H1 (cell line): ENCODE measurements at regions not wholly inside any gene's neighbourhood (a gene's known extent, or its start where the extent isn't known, plus 50 kb on each side); places are given as distances from the start of the nearest gene placed in this dataset.

Experiments
- EGR1 ChIP-seq: IDR thresholded peaks from 2 replicates; pipeline ENCODE4 v1.6.1; 2011; ENCODE audit warnings: low read depth, low read length, borderline replicate concordance
- KDM4A ChIP-seq: IDR thresholded peaks from one replicate; pipeline ENCODE4 v1.7.1; 2012; ENCODE audit warnings: low read depth, mild to moderate bottlenecking, moderate library complexity, low read length, inconsistent platforms; ENCODE audit not compliant: severe bottlenecking
- NRF1 ChIP-seq: IDR thresholded peaks from 2 replicates; pipeline ENCODE4 v1.6.1; 2011; ENCODE audit warnings: mild to moderate bottlenecking, low read depth, low read length, improper control_type of control experiment
- POLR2A ChIP-seq, 2 experiments: IDR thresholded peaks; 1 replicate in 1 of 2; 2 replicates in 1 of 2; pipeline ENCODE4 v1.6.1; 2011; ENCODE audit warnings: low read depth in 2 of 2, low read length in 2 of 2, mild to moderate bottlenecking in 2 of 2; ENCODE audit errors: control extremely low read depth in 1 of 2
- POLR2AphosphoS5 ChIP-seq: IDR thresholded peaks from 2 replicates; pipeline ENCODE4 v1.6.1; 2011; ENCODE audit warnings: low read depth, low read length
- RAD21 ChIP-seq, 2 experiments: IDR thresholded peaks in 1 of 2; conservative IDR thresholded peaks in 1 of 2; 2 replicates each; pipeline ENCODE4 v1.6.1; 2011; ENCODE audit warnings: low read depth in 2 of 2, low read length in 2 of 2, improper control_type of control experiment in 1 of 2, inconsistent platforms in 1 of 2, mild to moderate bottlenecking in 1 of 2, moderate library complexity in 1 of 2
- SIRT6 ChIP-seq: IDR thresholded peaks from one replicate; pipeline ENCODE4 v1.7.1; 2012; ENCODE audit warnings: low read length, inconsistent platforms
- SP2 ChIP-seq: IDR thresholded peaks from 2 replicates; pipeline ENCODE4 v1.6.1; 2012; ENCODE audit warnings: mild to moderate bottlenecking, low read length, inconsistent platforms
- SUZ12 ChIP-seq: fragments of 200-600 bp; sonication (generic); IDR thresholded peaks from 2 replicates; pipeline ENCODE4 v1.6.1; 2012; ENCODE audit warnings: mild to moderate bottlenecking, inconsistent platforms, low read length, moderate library complexity, mixed read lengths
- ZNF274 ChIP-seq: IDR thresholded peaks from 2 replicates; pipeline ENCODE4 v1.7.0; 2012; ENCODE audit warnings: low read length, borderline replicate concordance; ENCODE audit errors: extremely low read depth
- TF ChIP-seq, protein P1 (sequence below): IDR thresholded peaks from 2 replicates; pipeline ENCODE4 v1.6.1; 2012; ENCODE audit warnings: low read length, inconsistent platforms

DNA sequence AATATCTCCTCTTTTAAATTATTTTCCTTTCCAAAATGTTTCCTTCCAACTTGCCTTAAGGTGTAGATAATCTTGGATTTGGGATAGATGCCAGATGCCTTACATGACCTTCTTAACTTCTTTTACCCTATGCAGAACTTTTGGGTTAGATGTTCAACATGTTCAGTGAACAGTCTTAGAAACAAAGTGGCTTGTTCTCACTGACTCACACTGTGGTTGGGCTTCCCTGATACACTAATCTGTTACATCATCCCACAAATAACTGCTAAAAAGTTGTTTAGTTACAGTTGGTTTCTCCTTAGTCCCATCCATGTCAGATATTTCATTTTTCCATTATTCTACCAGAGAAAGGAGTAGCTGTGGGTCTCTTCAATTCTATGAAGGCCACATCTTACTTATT, 2638.2 kb downstream of the PCDH9 start (continued):
- TF ChIP-seq POLR2AphosphoS5: no peak
- no peak for TF ChIP-seq KDM4A
- no peak for TF ChIP-seq NRF1
- no peak for TF ChIP-seq POLR2A (IDR thresholded peaks at IDR 0.05; ENCODE audit: control extremely low read depth in 1 of 2, low read depth in 2 of 2, low read length in 2 of 2)
- no peak for TF ChIP-seq RAD21 (IDR thresholded peaks at IDR 0.05 in 1 of 2, conservative IDR thresholded peaks at IDR 0.05 in 1 of 2; ENCODE audit: low read depth in 2 of 2, low read length in 2 of 2)
- TF ChIP-seq, protein P1, sequence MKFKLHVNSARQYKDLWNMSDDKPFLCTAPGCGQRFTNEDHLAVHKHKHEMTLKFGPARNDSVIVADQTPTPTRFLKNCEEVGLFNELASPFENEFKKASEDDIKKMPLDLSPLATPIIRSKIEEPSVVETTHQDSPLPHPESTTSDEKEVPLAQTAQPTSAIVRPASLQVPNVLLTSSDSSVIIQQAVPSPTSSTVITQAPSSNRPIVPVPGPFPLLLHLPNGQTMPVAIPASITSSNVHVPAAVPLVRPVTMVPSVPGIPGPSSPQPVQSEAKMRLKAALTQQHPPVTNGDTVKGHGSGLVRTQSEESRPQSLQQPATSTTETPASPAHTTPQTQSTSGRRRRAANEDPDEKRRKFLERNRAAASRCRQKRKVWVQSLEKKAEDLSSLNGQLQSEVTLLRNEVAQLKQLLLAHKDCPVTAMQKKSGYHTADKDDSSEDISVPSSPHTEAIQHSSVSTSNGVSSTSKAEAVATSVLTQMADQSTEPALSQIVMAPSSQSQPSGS: no peak
- no peak for TF ChIP-seq SUZ12
- no peak for TF ChIP-seq EGR1
- TF ChIP-seq ZNF274: no peak
- TF ChIP-seq SIRT6: no peak
- no peak for TF ChIP-seq SP2
